ENCODE measurements at regions not wholly inside any gene's neighbourhood (a gene's known extent, or its start where the extent isn't known, plus 50 kb on each side); places are given as distances from the start of the nearest gene placed in this dataset.

DNA sequence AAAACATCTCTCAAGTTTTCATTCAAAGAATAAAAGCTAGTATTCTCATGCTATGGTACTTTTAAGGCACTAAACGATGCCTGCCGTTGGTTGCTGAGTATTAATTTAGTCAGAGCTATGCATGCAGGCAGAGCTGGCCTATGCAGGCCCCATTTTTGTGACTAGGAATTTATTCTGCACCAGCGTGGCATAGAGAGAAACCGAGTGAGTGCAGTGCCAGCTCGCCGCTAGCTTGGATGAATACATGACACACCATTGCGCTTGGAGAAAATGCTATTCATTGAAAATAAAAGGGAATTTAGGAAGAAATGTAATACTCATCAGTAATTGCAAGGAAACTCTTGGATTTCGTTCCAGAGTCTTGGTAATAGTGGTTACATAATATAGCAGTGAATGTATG is 231.6 kb upstream of the RBFOX1 start:
- no peak for DNase-seq (ENCODE audit: low spot score)

DNA sequence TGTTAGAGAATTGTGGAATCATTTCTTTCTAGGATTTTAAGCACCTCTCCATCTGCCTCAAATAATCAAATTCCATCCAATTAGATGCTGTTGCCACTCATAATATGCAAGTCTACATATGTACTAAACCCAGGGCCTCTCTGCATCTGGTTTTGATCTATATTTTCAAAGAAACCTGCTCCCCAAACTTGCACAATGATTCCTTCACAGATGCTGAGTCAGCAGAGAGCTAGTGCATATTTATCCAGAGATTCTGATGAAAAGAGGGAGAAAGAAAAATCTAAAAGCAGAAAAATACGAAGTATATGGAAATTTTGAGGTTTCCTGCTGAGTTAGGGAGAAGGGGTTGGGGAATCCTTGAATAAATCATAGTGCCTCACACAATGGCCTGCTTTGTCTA is 235.1 kb upstream of the RBFOX1 start:
- DNase-seq (ENCODE audit: low spot score): no peak
- FAIRE-seq: no peak

More for the DNA sequence above, 231.6 kb upstream of the RBFOX1 start:
- no peak for FAIRE-seq

DNA sequence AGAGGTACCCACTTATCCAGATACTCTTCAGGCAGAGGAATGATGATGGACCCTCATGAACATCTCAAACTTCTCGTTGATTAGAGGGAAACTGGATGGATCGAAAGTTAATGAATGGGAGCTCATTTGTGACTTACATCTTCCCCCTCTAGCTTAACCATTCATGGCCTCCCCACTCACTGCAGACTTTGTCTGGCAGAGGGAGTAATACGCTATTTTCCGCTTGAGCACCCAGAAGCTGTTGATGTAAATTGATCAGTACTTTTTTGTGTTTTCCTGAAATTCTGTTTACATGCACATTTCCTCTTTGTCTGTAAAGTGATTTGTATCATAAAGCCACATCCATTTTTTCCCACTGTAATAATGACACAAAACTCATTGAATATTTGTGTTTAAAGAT is 239.1 kb upstream of the RBFOX1 start:
- DNase-seq (ENCODE audit: low spot score): no peak
- no peak for FAIRE-seq

DNA sequence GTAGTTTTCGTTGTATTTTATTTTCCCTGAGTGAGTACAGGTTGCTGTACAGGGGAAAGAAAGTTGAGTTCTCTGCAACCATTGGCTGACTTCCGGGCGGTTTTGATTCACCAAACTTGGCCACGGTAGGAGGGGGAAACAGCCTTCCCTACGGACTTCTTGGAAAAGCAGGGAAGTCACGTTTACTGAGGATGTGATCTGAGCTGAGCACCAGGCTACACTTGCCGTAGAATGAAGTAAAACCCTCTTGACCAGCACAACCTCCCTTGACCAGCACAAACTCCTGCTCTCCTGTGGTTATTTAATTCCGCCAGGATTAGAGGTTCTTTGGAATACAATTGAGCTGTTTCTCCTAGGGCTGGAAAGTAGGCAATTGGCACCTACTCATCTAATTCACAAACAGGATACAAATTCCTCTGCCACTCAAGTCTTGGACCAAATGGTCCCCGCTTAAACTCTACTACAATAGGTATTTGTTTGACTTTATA is 242.0 kb upstream of the RBFOX1 start:
- DNase-seq (ENCODE audit: low spot score) (no peak), FAIRE-seq (no peak)

DNA sequence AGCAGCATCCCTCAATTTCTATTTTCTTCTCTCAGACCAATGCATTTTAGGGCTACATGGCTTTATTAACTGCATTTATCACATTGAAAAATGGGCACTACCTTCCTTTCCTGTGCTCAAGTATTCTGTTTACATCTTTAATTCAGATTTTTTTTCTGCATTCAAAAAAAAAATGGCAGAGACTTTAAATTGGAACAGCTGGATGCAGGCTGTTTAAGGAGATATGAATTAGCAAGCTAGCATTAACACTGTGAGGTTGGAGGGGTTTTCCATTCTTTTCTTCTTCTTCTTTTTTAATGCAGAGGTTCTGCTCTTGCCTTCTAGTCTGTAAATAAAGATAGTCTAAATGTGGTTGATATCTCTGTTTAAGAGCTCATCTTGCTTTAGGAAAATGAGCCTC is 242.9 kb upstream of the RBFOX1 start:
- FAIRE-seq (no peak), DNase-seq (ENCODE audit: low spot score) (no peak)

DNA sequence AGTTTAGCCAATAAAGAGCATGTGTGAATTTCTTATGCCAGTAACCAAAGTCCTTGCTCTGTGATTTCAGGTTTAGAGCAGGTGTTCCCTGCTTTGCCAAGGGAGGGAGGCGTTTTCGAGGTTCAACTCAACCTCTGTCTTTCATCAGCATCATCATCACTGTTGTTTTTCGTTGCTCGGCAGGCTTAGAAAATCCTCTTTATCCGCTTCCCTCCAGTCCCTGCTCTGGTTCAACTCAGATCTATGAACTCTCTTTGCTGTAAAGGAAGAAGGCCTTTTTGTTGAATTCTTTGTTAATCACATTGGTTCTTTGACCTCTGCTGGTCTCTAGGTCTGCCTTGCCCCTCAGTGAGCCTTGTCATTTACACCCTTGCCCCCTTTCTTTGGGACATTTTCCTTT is 243.9 kb upstream of the RBFOX1 start:
- DNase-seq (ENCODE audit: low spot score) (no peak), FAIRE-seq (no peak)

DNA sequence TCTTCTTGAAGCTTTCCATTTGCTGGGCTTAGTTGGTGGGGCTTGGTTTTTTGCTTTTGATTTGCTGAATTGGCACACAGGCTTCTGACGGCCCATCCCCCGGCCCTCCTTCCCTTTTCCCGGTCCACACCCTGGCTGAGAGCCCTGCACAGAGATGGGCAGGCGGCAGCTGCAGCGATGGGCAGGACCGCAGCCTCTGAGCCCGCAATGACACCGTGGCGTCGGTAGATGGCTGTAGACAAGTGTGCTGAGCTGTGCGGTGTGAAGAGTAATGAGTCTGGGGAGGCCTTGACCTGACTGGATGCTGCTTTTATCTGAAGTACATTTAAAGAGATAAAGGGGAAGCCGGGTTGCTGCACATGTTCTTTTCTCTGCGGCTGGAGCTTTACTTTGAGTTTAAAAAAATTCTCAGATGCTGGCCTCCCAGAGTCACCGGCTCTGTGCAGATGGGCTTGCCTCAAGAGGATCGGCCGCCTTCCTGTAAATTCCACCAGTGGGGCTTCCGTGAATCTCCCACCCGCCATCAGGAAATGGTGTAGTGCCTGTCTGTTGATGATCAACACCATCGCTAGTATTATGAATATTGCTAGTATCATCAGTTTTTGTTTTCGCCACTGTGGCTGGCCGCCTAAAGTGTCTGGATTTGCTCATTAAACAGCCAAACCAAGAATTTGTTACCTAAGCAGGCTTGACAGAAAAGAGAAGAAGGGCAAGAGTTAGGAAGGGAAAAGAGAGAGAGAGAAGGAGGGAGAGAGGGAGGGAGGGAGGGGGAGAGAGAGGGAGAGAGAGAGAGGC is 245.6 kb upstream of the RBFOX1 start:
- FAIRE-seq: peak; percentile 92

DNA sequence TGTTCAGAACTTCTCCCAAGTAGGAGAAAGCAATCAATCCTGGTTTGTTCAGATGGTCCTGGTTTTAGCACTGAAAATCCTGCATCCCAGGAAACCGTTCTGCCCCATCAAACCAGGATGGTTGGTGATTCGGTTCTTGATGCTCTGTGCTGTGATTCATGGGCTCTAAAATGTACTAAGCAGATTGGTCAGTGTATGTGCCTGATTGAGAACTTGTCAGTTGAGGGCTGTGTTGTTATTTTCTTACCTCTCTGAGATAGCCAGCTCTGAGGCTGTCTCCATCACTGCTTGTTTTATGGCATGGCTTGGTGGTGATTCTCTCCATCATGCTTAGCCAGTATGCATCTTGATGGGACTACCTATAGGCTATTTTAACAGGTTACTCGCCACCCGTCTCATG is 246.9 kb upstream of the RBFOX1 start:
- FAIRE-seq (no peak), DNase-seq (ENCODE audit: low spot score) (no peak)

More for the DNA sequence above, 245.6 kb upstream of the RBFOX1 start:
- peak; percentile 71 for DNase-seq (ENCODE audit: low spot score)

DNA sequence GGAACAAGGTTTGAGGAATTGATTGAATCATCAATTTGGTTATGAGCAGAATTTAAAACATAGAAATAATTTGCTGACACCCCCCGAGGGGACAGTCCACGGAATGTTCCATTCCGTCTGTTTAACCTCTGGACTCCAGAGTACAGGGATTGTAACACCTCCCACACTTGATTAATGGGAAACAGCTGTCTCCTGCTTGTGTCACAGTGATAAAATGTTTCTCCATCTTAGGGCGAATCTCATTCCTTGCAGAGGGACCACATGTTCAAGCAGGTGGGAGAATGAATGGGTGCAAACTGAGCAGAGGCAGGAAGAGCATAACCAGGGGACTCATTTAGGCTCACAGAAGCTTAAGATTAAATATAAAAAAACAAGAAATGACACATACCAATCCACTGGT is 249.5 kb upstream of the RBFOX1 start:
- no peak for DNase-seq (ENCODE audit: low spot score)
- FAIRE-seq: no peak

DNA sequence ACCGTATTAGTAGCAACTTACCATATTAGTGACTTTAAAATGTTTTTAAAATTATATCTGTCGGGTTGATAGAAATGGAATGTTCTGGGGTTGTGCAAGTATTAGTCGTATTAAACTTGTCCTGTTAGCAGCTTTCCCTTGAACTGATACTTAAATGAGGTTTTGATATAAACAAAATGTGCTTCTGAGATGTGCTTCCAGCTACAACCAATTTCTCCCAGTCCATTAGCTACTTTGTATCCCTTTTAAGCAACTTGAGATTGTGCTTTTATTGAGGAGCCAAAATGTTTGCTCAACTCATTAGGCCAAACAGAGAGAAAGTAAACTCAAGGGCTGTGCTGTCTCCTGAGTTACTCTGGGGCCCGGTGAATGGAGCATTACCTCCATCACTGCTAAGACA is 255.0 kb upstream of the RBFOX1 start:
- FAIRE-seq: no peak
- no peak for DNase-seq (ENCODE audit: low spot score)

DNA sequence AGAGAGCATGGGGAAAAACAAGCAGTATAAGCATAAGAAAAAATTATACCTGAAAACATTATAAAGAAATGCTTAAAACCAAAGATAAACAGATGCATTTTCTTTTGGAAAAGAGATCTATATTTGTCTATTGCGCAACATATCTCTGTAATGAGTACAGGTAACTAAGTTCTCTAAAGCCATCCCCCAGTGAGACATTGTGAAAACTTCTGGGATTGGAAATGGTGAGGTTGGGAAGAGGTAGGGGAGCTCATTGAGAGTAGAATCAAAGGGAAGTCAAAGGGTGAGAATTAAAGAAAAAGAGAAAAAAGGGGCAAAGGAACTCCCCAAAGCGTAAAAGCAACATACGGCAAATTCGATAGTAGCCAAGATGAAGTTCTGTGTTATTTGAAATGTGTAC is 257.9 kb upstream of the RBFOX1 start:
- FAIRE-seq: no peak
- no peak for DNase-seq (ENCODE audit: low spot score)

DNA sequence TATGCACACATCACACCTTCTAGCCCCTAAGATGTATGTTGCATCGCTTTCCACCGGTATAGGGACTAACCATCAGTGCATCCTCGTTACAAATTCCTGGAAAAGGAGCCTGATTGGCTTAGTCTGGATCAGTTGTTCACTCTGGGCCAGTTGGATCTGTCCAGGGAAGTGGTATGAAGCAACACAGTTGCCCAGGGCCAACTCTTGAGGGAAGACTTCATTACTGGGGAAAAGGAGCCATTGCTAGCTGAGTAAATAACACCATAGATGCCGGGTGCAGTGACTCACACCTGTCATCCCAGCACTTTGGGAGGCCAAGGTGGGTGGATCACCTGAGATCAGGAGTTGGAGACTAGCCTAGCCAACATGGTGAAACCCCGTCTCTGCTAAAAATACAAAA is 275.2 kb upstream of the RBFOX1 start:
- DNase-seq (ENCODE audit: low spot score) (no peak), FAIRE-seq (no peak)

DNA sequence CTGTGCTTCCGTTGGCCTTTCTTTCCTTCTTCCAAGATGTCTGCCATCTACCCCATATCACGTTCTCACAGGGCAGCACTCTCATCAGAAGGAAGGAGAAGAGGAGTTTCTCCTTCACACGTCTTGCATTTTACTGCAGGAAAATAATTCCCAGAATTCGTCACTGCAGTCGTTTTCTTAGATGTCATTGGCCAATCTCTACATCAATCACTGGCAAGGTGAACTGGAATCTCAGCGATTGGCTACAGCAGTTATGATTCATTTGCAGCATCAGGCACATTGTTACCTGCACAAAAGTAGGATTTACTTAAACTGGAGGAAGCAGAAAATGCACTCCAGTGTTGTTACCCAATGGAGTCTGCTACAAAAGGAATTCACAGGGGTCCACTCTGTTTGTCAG is 277.2 kb upstream of the RBFOX1 start:
- FAIRE-seq (no peak), DNase-seq (ENCODE audit: low spot score) (no peak)

DNA sequence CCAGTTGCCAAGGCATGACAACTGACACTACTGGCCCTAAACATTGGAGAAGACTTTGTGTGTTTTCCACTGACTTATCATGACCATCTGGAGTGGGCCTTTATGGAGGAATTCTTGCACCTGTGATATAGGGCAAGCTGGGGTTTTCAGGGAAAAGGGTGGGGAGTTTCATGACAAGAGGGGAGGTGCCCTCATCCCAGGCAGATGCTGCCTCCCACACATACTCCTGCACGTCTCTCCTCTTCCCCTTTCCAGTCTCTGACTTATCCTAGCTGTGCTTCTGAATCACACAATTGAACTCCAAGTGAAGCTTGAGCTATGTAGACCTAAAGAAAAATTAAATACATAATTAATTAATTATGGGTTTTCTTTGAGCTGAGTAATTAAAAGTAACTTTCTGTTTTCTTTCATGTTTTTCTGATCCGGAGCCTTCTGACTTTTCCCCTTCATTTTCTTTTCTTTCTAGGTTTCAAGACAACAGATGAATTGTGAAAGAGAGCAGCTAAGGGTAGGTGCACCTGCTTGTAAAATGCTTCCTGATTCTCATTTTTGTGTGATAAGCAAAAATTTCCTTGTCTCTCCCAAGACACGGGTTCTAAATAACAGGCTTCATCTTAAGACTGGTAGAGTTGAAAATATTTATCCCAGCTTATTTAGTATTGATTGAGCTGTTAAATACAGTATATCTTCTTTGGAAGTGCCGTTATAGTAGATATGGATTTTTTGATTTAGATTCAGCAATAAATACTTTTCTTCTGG is 280.9 kb upstream of the RBFOX1 start:
- no peak for FAIRE-seq
- DNase-seq (ENCODE audit: low spot score): no peak

DNA sequence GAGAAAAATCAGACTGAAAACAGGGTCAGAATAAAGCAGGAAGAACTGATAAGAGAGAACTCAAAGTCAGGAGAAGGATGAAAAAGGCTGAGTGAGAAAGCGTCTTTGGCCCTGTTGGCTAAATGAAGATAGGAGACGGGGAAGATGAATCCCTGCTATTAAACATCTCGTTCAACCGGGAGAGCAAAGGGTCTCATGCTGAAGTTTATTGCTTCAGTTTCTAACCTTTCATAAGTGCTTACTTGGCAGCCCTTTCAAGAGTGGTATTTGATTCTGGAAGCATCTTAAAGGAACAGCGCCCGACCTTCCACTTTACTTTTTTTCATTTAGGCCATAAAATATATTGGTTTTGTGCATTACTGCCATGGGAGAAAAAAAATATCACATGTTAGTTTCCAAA is 288.3 kb upstream of the RBFOX1 start:
- no peak for FAIRE-seq
- no peak for DNase-seq (ENCODE audit: low spot score)

DNA sequence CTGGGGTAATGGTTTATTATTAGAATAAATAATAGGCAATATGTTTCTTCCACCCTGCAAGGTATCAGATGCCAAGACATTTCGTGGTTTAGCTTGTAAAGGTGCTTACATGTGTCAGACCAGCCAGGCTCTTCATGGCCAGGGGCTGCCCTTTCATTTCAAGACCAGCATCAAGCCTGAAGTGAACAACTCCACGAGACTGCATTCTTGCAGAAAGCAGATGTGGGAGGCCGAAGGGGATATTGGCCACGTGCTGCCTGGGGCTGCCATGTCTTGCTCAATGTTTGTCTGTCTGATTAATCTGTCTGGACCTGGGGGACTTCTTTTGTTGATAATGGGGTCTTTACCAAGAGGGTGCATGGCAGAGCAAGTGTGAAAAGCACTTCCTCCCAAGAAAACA is 294.2 kb upstream of the RBFOX1 start:
- DNase-seq (ENCODE audit: low spot score) (no peak), FAIRE-seq (no peak)

DNA sequence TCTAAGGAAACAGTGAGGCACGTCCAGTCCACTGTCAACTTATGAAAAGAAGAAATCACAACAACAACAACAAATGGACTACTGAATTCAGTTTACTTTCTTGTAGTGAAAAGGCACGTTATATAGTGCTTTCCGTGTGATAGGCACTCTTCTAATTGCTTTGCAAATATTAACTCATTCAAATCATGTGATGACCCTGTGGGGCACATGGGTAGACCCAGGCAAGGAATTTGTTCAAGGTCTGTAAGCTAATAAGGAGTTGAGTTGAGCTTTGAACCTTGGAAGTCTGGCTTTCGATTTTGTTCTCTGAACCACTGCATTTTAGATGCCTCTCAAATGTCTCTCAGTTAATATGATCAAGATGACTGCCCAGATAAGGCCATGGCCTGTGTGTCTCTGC is 295.1 kb upstream of the RBFOX1 start:
- FAIRE-seq: no peak
- no peak for DNase-seq (ENCODE audit: low spot score)

DNA sequence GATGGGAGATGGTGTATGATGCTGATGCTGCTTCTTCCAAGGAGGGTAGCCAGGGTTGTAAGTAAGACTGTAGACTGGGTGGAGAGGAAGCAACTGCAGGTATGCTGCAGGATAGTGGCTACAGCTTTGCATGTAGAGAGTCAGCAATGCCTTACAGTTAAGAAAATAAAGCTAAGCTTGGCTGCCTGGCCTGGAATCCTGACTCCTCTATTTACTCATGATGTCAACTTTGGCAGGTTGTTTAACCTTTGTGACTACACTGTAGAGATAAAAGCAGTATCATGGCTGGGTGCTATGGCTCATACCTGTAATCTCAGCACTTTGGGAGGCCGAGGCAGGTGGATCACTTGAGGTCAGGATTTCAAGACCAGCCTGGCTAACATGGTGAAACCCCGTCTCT is 301.6 kb upstream of the RBFOX1 start:
- FAIRE-seq: peak; percentile 48

DNA sequence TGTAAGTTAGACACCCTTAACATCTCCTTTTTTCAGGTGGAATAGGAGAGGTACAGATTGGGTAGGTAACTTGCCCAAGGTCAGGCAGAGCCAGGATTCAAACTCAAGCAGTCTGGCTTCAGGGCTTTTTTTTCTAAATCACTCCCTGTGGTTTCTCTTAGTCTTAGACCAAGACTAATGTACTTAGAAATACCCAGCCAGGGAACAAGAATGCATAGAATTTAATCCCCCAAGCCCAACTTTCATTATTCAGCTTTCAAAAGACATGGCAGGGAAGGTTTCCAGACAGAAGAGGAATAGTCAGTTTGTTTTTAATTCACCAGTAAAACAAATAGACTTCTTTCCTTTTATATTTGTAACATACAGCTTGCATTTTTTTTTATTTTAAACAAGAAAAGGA is 305.2 kb upstream of the RBFOX1 start:
- DNase-seq (ENCODE audit: low spot score): no peak
- FAIRE-seq: no peak

More for the DNA sequence above, 301.6 kb upstream of the RBFOX1 start:
- DNase-seq (ENCODE audit: low spot score): no peak

DNA sequence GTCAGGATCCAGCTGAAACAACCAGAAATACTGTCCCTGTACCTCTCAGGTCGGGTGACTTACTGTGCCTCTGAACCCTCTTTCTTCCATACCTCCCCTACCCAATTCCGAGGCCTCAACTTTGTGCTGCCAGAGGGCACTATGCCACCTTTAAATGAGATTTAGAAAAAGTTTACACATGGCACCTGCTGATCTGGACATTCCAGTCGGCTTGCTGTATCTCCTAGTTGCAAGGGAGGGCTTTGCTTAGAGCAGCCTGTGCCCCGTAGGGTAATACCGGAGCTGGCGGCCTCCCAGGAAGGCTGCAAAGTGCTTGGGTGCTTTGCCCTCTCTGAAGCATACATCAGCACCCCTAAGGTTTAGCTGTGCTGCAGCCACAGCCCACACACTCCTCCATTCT is 306.0 kb upstream of the RBFOX1 start:
- DNase-seq (ENCODE audit: low spot score) (no peak), FAIRE-seq (no peak)

DNA sequence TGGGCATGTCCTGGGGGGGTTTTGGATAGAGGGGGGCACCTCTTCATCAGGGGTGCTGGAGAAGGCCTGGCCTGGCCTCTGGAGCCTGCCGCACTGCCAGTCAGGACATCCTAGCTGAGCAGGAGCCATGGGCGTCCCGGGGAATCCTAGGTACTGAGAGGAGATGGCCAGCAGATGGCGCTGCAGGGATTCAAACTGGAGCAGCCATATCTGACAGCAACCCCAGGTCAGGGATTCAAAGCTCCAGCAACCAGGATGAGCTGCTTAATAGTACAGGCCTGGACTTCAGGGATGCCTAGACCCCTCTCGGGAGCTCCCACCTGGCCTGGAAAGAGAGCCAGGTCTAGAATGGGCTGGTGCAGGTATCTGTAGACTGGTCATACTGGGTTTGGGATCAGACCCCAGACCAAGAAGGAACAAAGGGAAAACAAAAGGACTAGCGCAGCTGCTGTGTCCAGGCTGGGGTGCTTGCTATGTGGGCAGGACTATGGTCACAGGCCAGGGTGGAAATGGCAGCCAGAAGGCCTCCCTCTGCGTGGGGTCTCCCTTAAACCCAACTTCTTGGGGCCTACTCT is 306.9 kb upstream of the RBFOX1 start:
- no peak for FAIRE-seq
- peak; percentile 84 for DNase-seq (ENCODE audit: low spot score)

DNA sequence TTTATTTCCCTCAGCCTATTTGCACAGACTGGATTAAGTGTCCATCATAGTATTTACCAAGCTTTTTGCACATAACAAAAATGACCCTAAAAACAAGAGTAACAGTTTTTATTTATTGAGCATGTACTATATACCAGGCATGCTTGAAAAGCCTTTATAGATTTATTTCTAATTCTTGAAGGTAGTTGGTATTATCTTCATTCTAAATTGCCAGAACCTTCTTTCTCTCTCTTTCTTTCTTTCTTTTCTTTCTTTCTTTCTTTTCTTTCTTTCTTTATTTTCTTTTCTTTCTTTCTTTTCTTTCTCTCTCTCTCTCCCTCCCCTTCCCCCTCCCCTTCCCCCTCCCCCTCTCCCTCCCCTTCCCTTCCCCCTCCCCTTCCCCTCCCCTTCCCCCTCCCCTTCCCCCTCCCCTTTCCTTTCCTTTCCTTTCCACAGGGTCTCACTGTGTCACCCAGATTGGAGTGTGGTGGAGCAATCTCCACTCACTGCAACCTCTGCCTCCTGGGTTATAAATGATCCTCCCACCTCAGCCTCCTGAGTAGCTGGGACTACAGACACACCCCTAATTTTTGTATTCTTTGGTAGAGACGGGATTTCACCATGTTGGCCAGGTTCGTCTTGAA is 310.9 kb upstream of the RBFOX1 start:
- DNase-seq (ENCODE audit: low spot score) (no peak), FAIRE-seq (no peak)
